Activated naive CD4-positive, alpha-beta T cell (primary cell): ENCODE measurements at regions not wholly inside any gene's neighbourhood (a gene's known extent, or its start where the extent isn't known, plus 50 kb on each side); places are given as distances from the start of the nearest gene placed in this dataset.
"Not testable (repeated sequence)": the region's sequence is repeated elsewhere in the genome, so short reads cannot be mapped to it uniquely, and the experiment has no call there.

ENCODE experiments used
- DNase-seq, 4 experiments: peaks; one replicate each; lab custom pipeline; 2025; lab: John Stamatoyannopoulos, UW

GRCh38 chr15:94844198-94844537 lies 612.8 kb downstream of the MCTP2 start:
- no peak for DNase-seq

GRCh38 chr15:94844538-94845389 lies 613.4 kb downstream of the MCTP2 start:
- DNase-seq = no peak

GRCh38 chr15:94845390-94845716 lies 614.0 kb downstream of the MCTP2 start:
- no peak for DNase-seq

- no peak for DNase-seq
Observed at GRCh38 chr15:94847325-94847724, 616.0 kb downstream of the MCTP2 start.

- DNase-seq = no peak
Observed at GRCh38 chr15:94848054-94848453, 616.7 kb downstream of the MCTP2 start.

GRCh38 chr15:94855018-94855408 lies 623.7 kb downstream of the MCTP2 start:
- no peak for DNase-seq

- no peak for DNase-seq
Observed at GRCh38 chr15:94855409-94856266, 624.3 kb downstream of the MCTP2 start.

GRCh38 chr15:94856267-94856854 lies 625.0 kb downstream of the MCTP2 start:
- DNase-seq = no peak

GRCh38 chr15:94857466-94857865 lies 626.1 kb downstream of the MCTP2 start:
- no peak for DNase-seq

GRCh38 chr15:94858011-94858410 lies 626.6 kb downstream of the MCTP2 start:
- no peak for DNase-seq

GRCh38 chr15:94858449-94858848 lies 627.1 kb downstream of the MCTP2 start:
- no peak for DNase-seq

- DNase-seq = no peak
Observed at GRCh38 chr15:94858920-94859319, 627.6 kb downstream of the MCTP2 start.

- no peak for DNase-seq
Observed at GRCh38 chr15:94864600-94864999, 633.2 kb downstream of the MCTP2 start.

- not testable (repeated sequence) for DNase-seq
Observed at GRCh38 chr15:94868265-94868664, 636.9 kb downstream of the MCTP2 start.

- DNase-seq = no peak
Observed at GRCh38 chr15:94875550-94875949, 644.2 kb downstream of the MCTP2 start.

- DNase-seq = no peak
Observed at GRCh38 chr15:94877833-94878232, 646.5 kb downstream of the MCTP2 start.

- DNase-seq = no peak
Observed at GRCh38 chr15:94882071-94882712, 650.8 kb downstream of the MCTP2 start.

GRCh38 chr15:94887391-94887790 lies 656.0 kb downstream of the MCTP2 start:
- no peak for DNase-seq

GRCh38 chr15:94889153-94889552 lies 657.8 kb downstream of the MCTP2 start:
- DNase-seq = no peak

GRCh38 chr15:94893091-94893490 lies 661.7 kb downstream of the MCTP2 start:
- no peak for DNase-seq

GRCh38 chr15:94894056-94894455 lies 662.7 kb downstream of the MCTP2 start:
- no peak for DNase-seq

- DNase-seq = no peak
Observed at GRCh38 chr15:94909510-94909909, 678.1 kb downstream of the MCTP2 start.
